Fibroblast of mammary gland (primary cell): ENCODE measurements at regions not wholly inside any gene's neighbourhood (a gene's known extent, or its start where the extent isn't known, plus 50 kb on each side); places are given as distances from the start of the nearest gene placed in this dataset.
"Not testable (repeated sequence)": the region's sequence is repeated elsewhere in the genome, so short reads cannot be mapped to it uniquely, and the experiment has no call there.

ENCODE experiments used
- DNase-seq: peaks from one replicate; pipeline ENCODE4 v3.0.0-alpha.2; 2010; ENCODE audit warnings: low read depth
- H3K4me3 ChIP-seq: 2 replicates; pipeline ENCODE4 v1.5.1; 2011; ENCODE audit warnings: low read depth, mild to moderate bottlenecking, low read length, moderate library complexity; ENCODE audit not compliant: control insufficient read depth
- CTCF ChIP-seq: conservative IDR thresholded peaks from 2 replicates; pipeline ENCODE4 v1.5.1; 2011; ENCODE audit warnings: low read depth, low read length, inconsistent platforms; ENCODE audit not compliant: control insufficient read depth, insufficient read depth

- no peak for DNase-seq
- no peak overlapping the region for H3K4me3 ChIP-seq
- TF ChIP-seq CTCF, result no peak
These were observed 195.5 kb downstream of the TMEM167A start for GRCh38 chr5:82881571-82882174.

GRCh38 chr5:82879089-82879488 is 198.1 kb downstream of the TMEM167A start:
- no peak for DNase-seq
- no peak overlapping the region for H3K4me3 ChIP-seq
- no peak for TF ChIP-seq CTCF

- H3K4me3 ChIP-seq, result no peak overlapping the region
- no peak for DNase-seq
- TF ChIP-seq CTCF, result no peak
These were observed 203.7 kb downstream of the TMEM167A start for GRCh38 chr5:82873452-82873851.

GRCh38 chr5:82872321-82873288 is 204.6 kb downstream of the TMEM167A start:
- not testable (repeated sequence) for H3K4me3 ChIP-seq, DNase-seq

GRCh38 chr5:82865625-82866024 is 211.6 kb downstream of the TMEM167A start:
- H3K4me3 ChIP-seq, result no peak overlapping the region
- no peak for TF ChIP-seq CTCF
- no peak for DNase-seq

- TF ChIP-seq CTCF, result no peak
- no peak overlapping the region for H3K4me3 ChIP-seq
- no peak for DNase-seq
These were observed 213.9 kb downstream of the TMEM167A start for GRCh38 chr5:82863266-82863665.

GRCh38 chr5:82862711-82863110 is 214.5 kb downstream of the TMEM167A start:
- no peak for TF ChIP-seq CTCF
- DNase-seq, result no peak
- no peak overlapping the region for H3K4me3 ChIP-seq
